C4-2B (cell line): ENCODE measurements at regions not wholly inside any gene's neighbourhood (a gene's known extent, or its start where the extent isn't known, plus 50 kb on each side); places are given as distances from the start of the nearest gene placed in this dataset.
"Not testable (repeated sequence)": the region's sequence is repeated elsewhere in the genome, so short reads cannot be mapped to it uniquely, and the experiment has no call there.

Experiments used
- H3K27ac ChIP-seq: fragments of 450-650 bp; 2 replicates; pipeline ENCODE4 v1.5.1; 2017
- ZFX ChIP-seq: fragments of 450-650 bp; IDR thresholded peaks from 2 replicates; pipeline ENCODE4 v1.6.1; 2017
- TF ChIP-seq, protein P1 (sequence below): fragments of 450-650 bp; conservative IDR thresholded peaks from 2 replicates; pipeline ENCODE4 v1.5.1; 2017; ENCODE audit warnings: mild to moderate bottlenecking

DNA sequence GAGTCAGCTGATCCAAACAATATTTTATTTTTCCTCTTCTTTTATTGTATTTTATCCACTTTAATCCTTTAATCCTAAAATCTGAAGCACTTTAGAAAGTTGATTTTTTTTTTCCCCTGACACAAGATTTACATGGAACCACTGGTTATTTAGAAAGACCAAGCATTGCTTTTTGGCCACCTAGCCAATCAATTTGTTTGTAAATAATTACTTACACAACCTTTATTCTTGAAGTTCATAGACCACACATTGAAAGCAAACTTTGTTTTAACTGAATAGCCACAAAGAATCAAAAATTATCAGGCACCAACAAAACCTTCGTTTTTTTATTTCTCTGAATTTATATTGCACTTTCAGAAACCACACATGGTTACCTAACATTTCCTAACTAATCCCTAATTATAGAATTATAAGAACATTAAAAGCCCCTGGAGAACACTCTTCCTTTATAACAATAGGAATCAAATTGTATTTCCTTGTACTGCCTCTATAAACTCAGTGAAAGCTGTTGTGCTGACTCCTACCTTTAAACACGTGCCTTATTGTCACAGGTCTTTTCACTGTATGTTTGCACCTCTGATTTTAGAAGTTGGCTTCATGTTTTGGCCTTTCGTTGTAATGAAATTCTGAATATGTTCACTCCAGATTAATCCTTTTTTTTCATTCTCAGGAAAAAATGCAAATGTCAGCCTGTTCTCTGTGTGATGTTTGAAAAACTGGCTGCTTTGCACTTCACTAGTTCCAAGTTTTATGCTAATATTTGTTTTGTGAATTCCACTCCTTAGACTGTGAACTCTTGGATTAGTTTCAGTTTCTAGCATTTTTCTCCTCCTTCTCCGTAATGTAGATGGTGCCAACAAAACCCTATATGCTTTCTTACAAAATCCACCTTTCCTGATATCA is 1511.9 kb downstream of the REEP3 start:
- TF ChIP-seq ZFX, result no peak
- TF ChIP-seq, protein P1, sequence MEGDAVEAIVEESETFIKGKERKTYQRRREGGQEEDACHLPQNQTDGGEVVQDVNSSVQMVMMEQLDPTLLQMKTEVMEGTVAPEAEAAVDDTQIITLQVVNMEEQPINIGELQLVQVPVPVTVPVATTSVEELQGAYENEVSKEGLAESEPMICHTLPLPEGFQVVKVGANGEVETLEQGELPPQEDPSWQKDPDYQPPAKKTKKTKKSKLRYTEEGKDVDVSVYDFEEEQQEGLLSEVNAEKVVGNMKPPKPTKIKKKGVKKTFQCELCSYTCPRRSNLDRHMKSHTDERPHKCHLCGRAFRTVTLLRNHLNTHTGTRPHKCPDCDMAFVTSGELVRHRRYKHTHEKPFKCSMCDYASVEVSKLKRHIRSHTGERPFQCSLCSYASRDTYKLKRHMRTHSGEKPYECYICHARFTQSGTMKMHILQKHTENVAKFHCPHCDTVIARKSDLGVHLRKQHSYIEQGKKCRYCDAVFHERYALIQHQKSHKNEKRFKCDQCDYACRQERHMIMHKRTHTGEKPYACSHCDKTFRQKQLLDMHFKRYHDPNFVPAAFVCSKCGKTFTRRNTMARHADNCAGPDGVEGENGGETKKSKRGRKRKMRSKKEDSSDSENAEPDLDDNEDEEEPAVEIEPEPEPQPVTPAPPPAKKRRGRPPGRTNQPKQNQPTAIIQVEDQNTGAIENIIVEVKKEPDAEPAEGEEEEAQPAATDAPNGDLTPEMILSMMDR, result no peak
- H3K27ac ChIP-seq, result no peak overlapping the region

DNA sequence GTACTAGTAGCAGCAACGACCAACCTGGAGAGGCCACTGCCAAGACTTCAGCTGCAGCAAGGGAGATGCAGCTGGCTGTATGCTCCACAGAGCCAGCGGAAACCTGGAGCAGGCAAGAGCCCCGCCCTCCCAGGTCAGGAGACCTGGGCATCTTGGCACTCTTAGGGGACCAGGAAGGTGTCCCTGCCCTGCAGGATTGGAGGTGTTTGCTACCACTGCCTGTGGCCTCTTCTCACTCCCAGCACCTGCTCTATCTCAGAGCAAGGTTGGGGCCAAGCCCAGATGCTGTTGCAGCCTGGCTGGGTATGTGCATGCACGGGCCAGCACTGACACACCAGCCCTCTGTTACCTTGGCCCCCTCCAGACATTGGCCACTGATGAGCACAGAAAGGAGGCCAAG is 1512.8 kb downstream of the REEP3 start:
- H3K27ac ChIP-seq, result peak overlapping the region; percentile 28
- TF ChIP-seq ZFX, result no peak
- TF ChIP-seq, protein P1, result no peak

DNA sequence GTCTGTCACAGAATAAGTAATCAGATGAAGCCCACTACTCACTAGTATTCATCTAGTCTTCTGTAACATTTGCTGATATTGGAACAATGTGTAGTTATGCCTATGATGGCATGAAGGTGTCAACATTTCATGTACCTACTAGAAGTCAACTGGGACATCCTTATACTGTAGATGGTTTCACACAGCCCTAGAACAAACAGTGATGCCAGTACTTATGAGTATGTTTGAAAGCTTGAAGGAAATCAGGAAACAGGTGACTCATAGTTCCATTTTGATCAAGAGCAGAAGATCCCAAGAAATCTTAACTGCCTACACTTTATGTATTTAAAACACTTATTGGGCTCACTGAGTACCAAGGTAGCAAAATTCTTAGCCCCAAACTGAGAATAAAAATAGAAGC is 1519.6 kb downstream of the REEP3 start:
- TF ChIP-seq, protein P1, result no peak
- no peak for TF ChIP-seq ZFX

DNA sequence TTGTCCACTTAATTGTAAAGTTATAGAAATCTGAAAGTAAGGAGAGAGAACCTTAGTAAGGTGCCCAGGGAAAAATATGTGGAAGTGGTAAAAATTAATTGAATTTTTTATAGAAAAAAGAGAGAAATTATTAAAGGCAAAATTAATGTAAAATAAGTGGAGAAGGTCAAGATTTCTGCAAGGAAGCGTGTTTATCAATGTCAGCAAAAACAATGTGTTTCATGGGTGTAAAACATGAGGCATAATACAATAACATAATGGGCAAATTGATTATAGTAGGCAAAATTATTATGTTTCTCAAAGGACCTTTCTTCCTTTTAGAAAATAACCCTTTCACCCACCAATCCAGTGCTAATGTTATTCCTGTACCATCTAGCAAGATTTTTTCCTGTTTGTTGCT is 1520.1 kb downstream of the REEP3 start:
- H3K27ac ChIP-seq, result no peak overlapping the region
- no peak for TF ChIP-seq ZFX
- TF ChIP-seq, protein P1, result no peak

More for the DNA sequence above, 1519.6 kb downstream of the REEP3 start:
- H3K27ac ChIP-seq, result no peak overlapping the region

DNA sequence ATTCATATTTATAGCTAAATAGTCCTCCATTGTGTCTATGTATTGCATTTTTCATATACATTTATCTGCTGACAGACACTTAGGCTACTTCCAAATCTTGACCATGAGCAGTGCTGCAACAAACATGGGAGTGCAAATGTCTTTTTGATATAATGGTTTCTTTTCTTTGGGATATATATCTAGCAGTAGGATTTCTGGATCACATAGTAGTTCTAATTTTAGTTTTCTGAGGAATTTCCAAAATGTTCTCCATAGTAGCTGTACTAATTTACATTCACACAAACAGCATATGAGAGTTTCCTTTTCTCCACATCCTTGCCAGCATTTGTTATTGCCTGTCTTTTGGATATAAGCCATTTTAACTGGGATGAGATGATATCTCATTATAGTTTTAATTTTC is 1521.3 kb downstream of the REEP3 start:
- TF ChIP-seq, protein P1, result no peak
- no peak for TF ChIP-seq ZFX
- no peak overlapping the region for H3K27ac ChIP-seq

DNA sequence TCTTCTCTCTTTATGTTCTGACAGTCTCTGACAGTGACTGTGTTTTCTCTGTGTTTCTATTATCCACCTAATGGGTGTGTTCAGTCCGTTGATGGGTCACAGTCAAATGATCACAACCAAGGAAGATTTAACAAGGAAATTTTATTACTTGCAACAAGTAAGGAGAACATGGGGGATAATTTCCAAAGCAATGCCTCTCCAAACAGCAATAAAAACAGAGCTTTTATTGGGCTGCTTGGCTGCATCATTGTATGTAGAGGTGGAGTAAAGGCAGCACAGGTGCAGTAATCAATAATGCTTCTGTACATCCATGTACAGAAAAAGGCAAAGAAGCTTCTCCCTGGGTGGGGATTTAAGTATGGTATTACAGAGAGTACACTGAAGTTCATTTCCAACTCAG is 1525.6 kb downstream of the REEP3 start:
- H3K27ac ChIP-seq, result no peak overlapping the region
- TF ChIP-seq, protein P1, result no peak
- no peak for TF ChIP-seq ZFX

DNA sequence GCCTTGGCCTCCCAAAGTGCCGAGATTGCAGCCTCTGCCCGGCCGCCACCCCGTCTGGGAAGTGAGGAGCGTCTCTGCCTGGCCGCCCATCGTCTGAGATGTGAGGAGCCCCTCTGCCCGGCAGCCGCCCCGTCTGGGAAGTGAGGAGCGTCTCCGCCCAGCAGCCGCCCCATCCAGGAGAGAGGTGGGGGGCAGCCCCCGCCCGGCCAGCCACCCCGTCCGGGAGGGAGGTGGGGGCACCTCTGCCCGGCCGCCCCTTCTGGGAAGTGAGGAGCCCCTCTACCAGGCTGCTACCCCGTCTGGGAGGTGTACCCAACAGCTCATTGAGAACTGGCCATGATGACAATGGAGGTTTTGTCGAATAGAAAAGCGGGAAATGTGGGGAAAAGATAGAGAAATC is 1530.9 kb downstream of the REEP3 start:
- not testable (repeated sequence) for H3K27ac ChIP-seq

DNA sequence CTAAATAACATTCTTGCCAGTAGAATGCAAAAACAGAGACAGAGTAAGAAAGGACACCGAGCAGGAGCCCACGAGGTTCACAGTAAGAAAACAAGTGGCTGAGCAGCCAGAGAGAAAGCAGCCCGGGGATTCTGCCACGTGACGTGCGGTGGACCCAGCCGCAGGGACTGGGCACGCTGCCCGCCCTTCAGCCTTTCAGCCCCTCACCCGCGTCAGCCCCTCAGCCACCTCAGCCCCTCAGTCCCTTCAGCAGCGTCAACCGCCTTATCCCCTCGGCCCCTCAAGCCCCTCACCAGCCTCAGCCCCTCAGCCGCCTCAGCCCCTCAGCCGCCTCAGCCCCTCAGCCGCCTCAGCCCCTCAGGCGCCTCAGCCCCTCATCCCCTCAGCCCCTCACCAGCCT is 1532.2 kb downstream of the REEP3 start:
- not testable (repeated sequence) for H3K27ac ChIP-seq

DNA sequence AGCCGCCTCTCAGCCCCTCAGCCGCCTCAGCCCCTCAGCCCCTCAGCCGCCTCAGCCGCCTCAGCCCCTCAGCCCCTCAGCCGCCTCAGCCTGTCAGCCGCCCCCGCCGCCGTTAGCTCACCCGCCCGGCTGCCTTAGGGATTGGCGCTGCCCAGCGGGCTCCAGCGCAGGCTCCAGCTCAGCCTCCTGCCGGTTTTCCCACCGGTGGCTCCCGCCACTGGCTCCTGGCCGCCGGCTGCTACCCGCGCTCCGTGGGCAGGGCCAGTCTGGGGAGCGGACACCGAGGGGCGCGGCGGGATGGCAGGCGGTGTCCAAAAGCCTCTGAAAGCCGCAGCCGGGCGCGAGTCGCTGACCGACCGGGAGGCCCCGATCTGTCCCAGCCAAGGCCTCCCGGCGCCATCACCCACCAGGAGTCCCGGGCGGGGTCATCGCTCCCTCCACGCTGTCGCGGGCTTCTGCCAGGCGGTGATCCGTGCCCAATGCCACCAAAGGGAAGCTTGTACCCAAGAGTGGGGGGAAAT is 1532.7 kb downstream of the REEP3 start:
- H3K27ac ChIP-seq, result not testable (repeated sequence)

DNA sequence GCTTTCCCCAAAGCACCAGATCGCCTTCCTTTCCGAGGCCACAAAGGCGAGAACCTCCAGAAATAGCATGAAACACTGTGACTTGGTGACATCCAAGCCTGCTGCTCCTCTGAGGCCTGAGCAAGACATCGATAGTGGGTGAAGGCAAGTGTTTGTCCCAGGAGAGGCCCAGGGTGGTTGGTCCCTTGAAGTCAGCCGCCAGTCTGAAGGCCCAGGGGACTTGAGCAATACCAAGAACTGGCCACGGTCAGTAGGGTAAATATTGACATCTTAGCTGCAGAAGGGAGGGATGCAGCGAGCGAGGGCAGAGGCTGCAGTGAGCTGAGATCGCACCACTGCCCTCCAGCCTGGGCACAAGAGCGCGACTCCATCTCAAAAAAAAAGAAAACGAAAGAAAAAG is 1533.5 kb downstream of the REEP3 start:
- not testable (repeated sequence) for H3K27ac ChIP-seq
